ENCODE measurements at regions not wholly inside any gene's neighbourhood (a gene's known extent, or its start where the extent isn't known, plus 50 kb on each side); places are given as distances from the start of the nearest gene placed in this dataset.

- no peaks in the 10 kb centered on the region for H3K27me3 Mint-ChIP-seq (ENCODE audit: insufficient read depth, unreplicated experiment)
- H3K4me1 Mint-ChIP-seq (ENCODE audit: low read depth, unreplicated experiment), result peaks cover 11% of the 10 kb centered on the region
- DNase-seq, result no peak
- intact Hi-C loops (cut with micrococcal nuclease; ENCODE audit: unreplicated experiment), result no loop called here
- Histone ChIP-seq H3K36me3 (ENCODE audit: control insufficient read depth, insufficient read depth, low read length) (no peaks in the 10 kb centered on the region), H3K27me3 (replicated peaks; ENCODE audit: control insufficient read depth, insufficient read depth, low read length) (no peaks in the 10 kb centered on the region), H3K4me1 (0 out of 2 replicates have a peak, but pooled peaks cover 9% of the 10 kb centered on the region), H3K4me3 (ENCODE audit: low read depth, low read length) (no peak overlapping the region), H3K9me3 (no peaks in the 10 kb centered on the region)
- no TSS peak for BruUV-seq (replicated peaks)
- H3K36me3 Mint-ChIP-seq (ENCODE audit: insufficient read depth, unreplicated experiment), result no peaks in the 10 kb centered on the region
- H3K9me3 Mint-ChIP-seq (ENCODE audit: unreplicated experiment), result peaks cover 2% of the 10 kb centered on the region
- H3K27ac Mint-ChIP-seq (ENCODE audit: unreplicated experiment), result no peak overlapping the region
- ChIA-PET POLR2A (no interaction called here), CTCF (no interaction called here)
- no peak for TF ChIP-seq CTCF (IDR thresholded peaks at IDR 0.05; ENCODE audit: insufficient read depth in 1 of 2, low read depth in 1 of 2, low read length in 1 of 2, severe bottlenecking in 1 of 2, unreplicated experiment in 1 of 2)
- H3K4me3 Mint-ChIP-seq (ENCODE audit: unreplicated experiment), result no peak overlapping the region
Measured at GRCh38 chr13:73337532-73337931, 278.7 kb downstream of the KLF5 start.

GRCh38 chr13:73336773-73337172 is 278.0 kb downstream of the KLF5 start:
- Mint-ChIP-seq H3K9me3 (ENCODE audit: unreplicated experiment) (peaks cover 10% of the 10 kb centered on the region), H3K36me3 (ENCODE audit: insufficient read depth, unreplicated experiment) (no peaks in the 10 kb centered on the region), H3K27me3 (ENCODE audit: insufficient read depth, unreplicated experiment) (no peaks in the 10 kb centered on the region), H3K4me1 (ENCODE audit: low read depth, unreplicated experiment) (peaks cover 11% of the 10 kb centered on the region), H3K27ac (ENCODE audit: unreplicated experiment) (no peak overlapping the region), H3K4me3 (ENCODE audit: unreplicated experiment) (no peak overlapping the region)
- BruUV-seq (replicated peaks), result no TSS peak
- Histone ChIP-seq H3K36me3 (ENCODE audit: control insufficient read depth, insufficient read depth, low read length) (no peaks in the 10 kb centered on the region), H3K27me3 (replicated peaks; ENCODE audit: control insufficient read depth, insufficient read depth, low read length) (no peaks in the 10 kb centered on the region), H3K4me3 (ENCODE audit: low read depth, low read length) (no peak overlapping the region), H3K4me1 (0 out of 2 replicates have a peak, but pooled peaks cover 9% of the 10 kb centered on the region), H3K9me3 (no peaks in the 10 kb centered on the region)
- TF ChIP-seq CTCF (IDR thresholded peaks at IDR 0.05; ENCODE audit: insufficient read depth in 1 of 2, low read depth in 1 of 2, low read length in 1 of 2, severe bottlenecking in 1 of 2, unreplicated experiment in 1 of 2), result no peak
- intact Hi-C loops (cut with micrococcal nuclease; ENCODE audit: unreplicated experiment), result no loop called here
- ChIA-PET POLR2A (no interaction called here), CTCF (no interaction called here)
- no peak for DNase-seq

DNA sequence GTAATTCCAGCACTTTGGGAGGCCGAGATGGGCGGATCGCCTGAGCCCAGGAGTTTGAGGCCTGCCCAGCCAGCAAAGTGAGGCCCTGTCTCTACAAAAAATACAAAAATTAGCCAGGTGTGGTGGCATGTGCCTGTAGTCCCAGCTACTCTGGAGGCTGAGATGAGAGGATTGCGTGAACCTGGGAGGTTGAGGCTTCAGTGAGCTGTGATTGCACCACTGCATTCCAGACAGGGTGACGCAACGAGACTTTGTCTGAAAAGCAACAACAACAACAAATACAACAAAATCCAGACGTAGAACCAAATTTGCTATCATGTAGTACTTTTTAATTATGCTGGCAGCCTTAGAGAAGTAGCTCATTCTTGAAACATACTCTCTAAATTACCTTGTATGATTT is 277.1 kb downstream of the KLF5 start:
- H3K27me3 Mint-ChIP-seq (ENCODE audit: insufficient read depth, unreplicated experiment), result no peaks in the 10 kb centered on the region
- peaks cover 17% of the 10 kb centered on the region for H3K9me3 Mint-ChIP-seq (ENCODE audit: unreplicated experiment)
- Histone ChIP-seq H3K36me3 (ENCODE audit: control insufficient read depth, insufficient read depth, low read length) (no peaks in the 10 kb centered on the region), H3K27me3 (replicated peaks; ENCODE audit: control insufficient read depth, insufficient read depth, low read length) (no peaks in the 10 kb centered on the region), H3K4me1 (0 out of 2 replicates have a peak, but pooled peaks cover 9% of the 10 kb centered on the region), H3K9me3 (no peaks in the 10 kb centered on the region), H3K4me3 (ENCODE audit: low read depth, low read length) (no peak overlapping the region)
- H3K27ac Mint-ChIP-seq (ENCODE audit: unreplicated experiment), result no peak overlapping the region
- peaks cover 11% of the 10 kb centered on the region for H3K4me1 Mint-ChIP-seq (ENCODE audit: low read depth, unreplicated experiment)
- DNase-seq, result no peak
- no peaks in the 10 kb centered on the region for H3K36me3 Mint-ChIP-seq (ENCODE audit: insufficient read depth, unreplicated experiment)
- no TSS peak for BruUV-seq (replicated peaks)
- ChIA-PET POLR2A (no interaction called here), CTCF (interaction anchor here (0.6 kb wide), 1 partner anchor 295 kb away, joined by 3 read pairs; no protein-coding TSS in a partner anchor)
- no peak overlapping the region for H3K4me3 Mint-ChIP-seq (ENCODE audit: unreplicated experiment)
- no peak for TF ChIP-seq CTCF (IDR thresholded peaks at IDR 0.05; ENCODE audit: insufficient read depth in 1 of 2, low read depth in 1 of 2, low read length in 1 of 2, severe bottlenecking in 1 of 2, unreplicated experiment in 1 of 2)
- intact Hi-C loops (cut with micrococcal nuclease; ENCODE audit: unreplicated experiment), result no loop called here

Measured in Caco-2 (cell line).